NCI-H2171 treated with DMSO at 0.1 percent for 48 hours (cell line): ENCODE measurements at regions not wholly inside any gene's neighbourhood (a gene's known extent, or its start where the extent isn't known, plus 50 kb on each side); places are given as distances from the start of the nearest gene placed in this dataset.

Experiments
- DNase-seq: peaks from one replicate; lab custom pipeline; 2025; lab: John Stamatoyannopoulos, UW

DNA sequence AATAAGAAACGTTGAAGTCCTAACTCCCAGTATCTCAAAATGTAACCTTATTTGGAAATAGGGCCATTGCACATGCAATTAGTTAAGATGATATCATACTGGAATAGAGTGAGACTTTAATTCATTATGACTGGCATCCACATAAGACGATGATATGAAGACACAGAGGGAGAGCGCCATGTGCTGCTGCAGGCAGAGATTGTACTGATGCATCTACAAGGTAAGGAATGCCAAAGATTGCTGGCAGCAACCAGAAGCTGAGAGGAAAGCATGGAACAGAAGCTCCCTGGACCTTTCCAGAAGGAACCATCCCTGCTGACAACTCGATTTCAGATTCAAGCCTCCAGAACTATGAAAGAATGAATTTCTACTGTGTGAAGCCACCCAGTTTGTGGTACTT is 697.0 kb upstream of the INTU start:
- DNase-seq: no peak

- DNase-seq: no peak
Measured at GRCh38 chr4:126937342-126937741, 695.4 kb upstream of the INTU start.

DNA sequence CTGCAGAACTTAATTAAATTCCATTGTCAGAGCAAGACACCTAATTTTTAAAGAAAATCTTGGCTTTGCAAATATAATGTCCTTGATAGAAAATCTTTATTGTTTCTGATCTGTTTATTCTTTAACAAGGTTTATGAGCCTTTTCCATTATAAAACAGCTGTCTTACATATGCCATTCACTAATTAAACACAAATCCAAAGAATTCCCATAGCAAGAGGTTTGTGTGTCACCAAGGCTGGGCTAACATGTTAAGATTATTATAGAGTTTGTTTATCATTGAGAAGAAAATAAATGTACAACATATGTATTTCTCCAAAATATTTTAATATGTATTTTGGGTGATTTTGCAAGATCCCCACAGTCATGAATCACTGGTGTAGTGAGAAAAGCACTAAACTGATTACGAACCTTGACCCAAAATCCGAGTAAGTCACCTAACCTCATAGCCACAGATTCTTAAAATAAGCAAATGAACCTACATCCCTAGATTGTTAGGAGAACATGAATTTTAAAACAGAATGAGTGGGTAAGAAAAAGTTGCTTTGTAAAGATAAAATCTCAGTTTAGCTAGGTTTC is 694.8 kb upstream of the INTU start:
- no peak for DNase-seq

GRCh38 chr4:126939401-126939800 is 693.4 kb upstream of the INTU start:
- DNase-seq: no peak

- DNase-seq: no peak
Measured at GRCh38 chr4:126947536-126947935, 685.2 kb upstream of the INTU start.

GRCh38 chr4:126954537-126955291 is 678.0 kb upstream of the INTU start:
- no peak for DNase-seq

GRCh38 chr4:126955292-126956183 is 677.2 kb upstream of the INTU start:
- DNase-seq: no peak

DNA sequence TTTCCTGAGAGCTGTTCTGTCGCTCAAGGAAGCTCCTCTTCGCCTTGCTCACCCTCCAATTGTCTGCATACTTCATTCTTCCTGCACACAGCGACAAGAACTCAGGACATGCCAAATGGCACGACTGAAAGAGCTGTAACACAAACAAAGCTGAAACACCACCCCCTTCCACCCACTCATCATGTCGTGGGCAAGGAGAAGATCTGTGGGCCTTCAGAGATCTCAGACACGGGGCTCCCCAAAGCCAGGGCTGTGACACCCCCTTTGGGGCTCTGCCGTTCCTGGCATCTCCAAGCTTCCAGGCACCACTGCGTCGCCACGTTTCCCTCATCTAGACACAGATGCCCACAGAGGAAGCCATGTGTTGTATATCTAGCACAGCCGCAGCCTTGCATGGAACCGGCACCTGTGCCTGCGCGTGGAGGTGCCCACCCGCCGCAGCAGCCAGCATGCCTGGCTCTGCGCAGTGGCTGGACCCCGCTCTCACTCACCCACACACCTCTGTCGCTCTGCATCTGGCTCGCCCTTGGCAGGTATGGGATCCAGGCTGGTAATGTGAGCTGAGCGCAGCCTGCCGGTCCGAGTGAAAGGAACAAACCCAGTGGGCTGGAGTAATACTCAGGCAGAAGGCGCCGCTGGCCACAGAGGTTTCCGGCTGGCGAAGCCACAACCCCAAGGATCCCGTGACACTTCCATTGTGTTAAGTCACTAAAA is 676.4 kb upstream of the INTU start:
- DNase-seq: no peak

- DNase-seq: no peak
Measured at GRCh38 chr4:126957556-126957955, 675.2 kb upstream of the INTU start.

DNA sequence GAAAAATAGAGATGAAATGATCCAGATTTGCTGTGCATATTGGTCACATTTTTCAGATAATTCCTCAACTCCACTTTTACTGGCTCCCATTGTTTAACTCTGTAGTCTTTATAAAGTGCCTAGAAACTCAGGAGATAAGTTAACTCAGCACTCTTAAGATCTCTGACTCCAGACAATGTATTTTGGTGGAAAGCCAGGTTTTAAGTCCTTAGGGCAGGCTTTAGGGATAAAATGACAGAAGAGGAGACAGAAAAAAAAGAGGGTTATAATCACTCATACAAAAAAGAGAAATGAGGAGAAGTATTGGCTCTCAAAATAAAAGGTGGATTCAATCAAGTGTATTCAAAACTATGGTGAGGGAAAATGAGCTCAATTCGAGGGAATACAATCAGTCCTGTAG is 674.8 kb upstream of the INTU start:
- no peak for DNase-seq

DNA sequence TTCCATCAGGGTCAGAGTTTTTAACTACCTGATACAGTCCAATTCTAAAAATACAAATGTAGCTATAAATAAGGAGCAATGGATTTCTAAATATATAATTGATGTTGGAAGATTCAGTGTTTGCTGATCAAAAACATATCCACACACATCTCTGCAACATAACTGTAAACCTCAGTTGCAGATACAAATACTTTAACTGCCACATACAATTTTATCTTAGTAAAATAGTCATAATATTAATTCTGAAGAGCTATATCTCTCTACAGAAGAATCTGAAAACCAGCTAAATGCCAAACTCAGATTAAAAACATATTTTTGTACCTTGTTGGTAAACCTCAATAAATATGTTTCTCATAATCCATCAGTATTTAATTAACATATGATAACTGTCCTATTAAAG is 674.3 kb upstream of the INTU start:
- DNase-seq: no peak

GRCh38 chr4:126959056-126959745 is 673.6 kb upstream of the INTU start:
- no peak for DNase-seq

DNA sequence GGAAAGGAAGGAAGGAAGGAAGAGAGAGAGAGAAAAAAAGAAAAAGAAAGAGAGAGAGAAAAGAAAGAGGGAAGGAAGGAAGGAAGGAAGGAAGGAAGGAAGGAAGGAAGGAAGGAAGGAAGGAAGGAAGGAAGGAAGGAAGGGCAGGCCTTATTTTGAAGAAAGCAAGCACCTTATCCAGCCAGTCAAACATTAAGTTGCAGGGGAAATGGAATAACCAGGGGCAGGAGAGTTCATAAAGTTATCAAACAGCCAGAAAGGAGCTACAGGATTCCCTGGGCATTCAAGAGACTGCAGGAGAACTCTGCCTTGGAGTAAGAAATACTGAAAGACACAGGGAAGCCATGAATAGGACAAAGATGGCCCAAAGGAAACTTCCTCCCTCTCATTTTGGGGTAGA is 672.0 kb upstream of the INTU start:
- no peak for DNase-seq

DNA sequence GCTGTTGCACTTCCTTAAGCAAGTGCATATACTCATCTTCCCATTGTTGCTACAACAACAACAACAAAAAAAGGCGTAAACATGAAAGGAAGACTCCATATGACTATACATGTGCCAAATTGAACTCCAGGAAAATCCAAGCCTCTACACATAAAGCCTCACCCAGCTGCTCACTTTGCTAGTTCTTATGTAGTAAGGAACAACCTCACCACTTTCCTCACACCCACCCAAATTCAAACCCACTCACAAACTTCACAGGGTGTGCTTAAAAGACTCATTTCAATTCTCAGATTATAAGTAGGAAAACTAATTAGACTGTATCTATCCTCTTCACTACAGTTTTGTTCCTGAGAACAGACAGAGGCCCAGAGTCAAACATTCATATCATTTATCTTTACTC is 671.1 kb upstream of the INTU start:
- no peak for DNase-seq

- DNase-seq: no peak
Measured at GRCh38 chr4:126965877-126966276, 666.9 kb upstream of the INTU start.

GRCh38 chr4:126969360-126970235 is 663.2 kb upstream of the INTU start:
- DNase-seq: no peak

DNA sequence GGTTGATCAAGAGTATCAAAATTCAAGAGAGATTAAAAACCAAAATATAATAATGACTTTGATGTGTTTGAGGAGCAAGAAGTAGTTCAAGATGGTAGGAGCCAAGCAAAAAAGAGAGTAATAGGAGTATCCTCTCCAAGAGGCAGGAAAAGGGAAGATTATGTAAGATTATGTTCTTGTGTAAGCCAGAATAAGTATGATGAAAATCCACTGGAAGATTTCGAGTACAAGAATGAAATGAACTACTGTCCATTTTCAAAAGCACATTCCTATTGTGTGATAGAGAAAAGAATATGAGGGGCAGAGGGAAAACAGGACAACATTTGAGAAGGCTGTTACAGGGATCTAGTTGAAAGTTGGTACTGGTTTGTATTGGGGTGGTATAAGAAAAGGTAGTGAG is 659.6 kb upstream of the INTU start:
- no peak for DNase-seq

- DNase-seq: no peak
Measured at GRCh38 chr4:126976850-126977632, 655.7 kb upstream of the INTU start.

- no peak for DNase-seq
Measured at GRCh38 chr4:126986005-126986404, 646.8 kb upstream of the INTU start.

DNA sequence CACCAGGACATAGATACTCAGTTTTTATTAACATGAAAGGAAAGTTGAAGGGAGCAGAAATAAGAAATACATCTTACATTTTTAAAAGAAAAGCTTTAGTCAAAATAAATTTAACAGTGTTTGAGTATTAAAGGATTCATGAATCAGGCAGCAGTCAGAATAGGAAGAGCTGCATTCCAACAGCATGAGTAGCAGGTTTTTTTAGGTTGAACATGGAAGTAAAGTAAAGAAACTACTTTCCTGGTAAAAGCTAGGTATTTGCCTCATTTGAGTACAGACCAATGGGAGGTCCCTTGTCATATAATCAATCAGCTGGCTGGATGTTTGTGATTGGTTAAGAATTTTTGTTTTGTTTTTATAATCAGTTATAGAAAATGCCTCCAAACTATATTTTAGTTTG is 645.9 kb upstream of the INTU start:
- DNase-seq: no peak
